GM18520 (cell line): ENCODE measurements at regions not wholly inside any gene's neighbourhood (a gene's known extent, or its start where the extent isn't known, plus 50 kb on each side); places are given as distances from the start of the nearest gene placed in this dataset.
"Not testable (repeated sequence)": the region's sequence is repeated elsewhere in the genome, so short reads cannot be mapped to it uniquely, and the experiment has no call there.

Experiments
- ATAC-seq: cut with Tn5 transposase; IDR thresholded peaks from one replicate; pipeline ENCODE4 v1.9.1; 2021; ENCODE audit not compliant: unreplicated experiment

DNA sequence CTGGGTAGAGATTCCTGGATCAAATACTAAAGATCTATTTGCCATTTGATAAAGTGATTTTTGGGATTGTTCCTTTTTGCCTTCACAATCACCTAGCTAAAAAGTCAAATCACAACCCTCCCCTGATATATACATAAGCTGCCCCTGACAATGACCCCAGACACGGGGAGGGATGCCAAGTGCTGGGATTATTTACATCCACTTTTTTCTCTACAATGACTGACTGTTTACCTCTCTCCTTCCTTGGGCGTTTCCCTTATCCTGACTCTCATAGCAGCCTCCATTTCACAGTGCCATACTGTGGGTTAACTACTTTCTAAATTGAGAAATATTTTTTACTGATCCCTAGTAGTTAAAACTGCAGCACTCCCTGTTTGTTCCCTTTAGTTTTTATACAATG is 150.8 kb upstream of the TMEM170B start:
- ATAC-seq = no peak

DNA sequence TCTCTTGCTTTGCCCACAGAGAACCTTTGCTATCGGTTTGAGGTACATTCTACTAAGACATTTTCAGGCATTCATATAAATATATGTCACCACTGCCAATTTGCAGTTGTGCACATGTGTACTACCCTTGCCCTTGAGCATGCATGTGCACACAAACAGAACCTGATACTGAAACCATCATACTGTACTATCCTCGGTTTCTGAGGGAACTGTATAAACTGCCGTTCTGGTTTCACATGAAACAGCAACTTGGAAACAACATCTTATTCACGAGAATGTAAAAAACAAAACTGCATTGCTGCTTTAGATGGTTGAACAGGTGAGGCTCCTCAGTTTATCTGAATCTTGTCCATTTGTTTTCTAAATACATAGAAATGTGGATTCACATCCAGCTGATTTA is 151.2 kb upstream of the TMEM170B start:
- ATAC-seq = peak; percentile 61

DNA sequence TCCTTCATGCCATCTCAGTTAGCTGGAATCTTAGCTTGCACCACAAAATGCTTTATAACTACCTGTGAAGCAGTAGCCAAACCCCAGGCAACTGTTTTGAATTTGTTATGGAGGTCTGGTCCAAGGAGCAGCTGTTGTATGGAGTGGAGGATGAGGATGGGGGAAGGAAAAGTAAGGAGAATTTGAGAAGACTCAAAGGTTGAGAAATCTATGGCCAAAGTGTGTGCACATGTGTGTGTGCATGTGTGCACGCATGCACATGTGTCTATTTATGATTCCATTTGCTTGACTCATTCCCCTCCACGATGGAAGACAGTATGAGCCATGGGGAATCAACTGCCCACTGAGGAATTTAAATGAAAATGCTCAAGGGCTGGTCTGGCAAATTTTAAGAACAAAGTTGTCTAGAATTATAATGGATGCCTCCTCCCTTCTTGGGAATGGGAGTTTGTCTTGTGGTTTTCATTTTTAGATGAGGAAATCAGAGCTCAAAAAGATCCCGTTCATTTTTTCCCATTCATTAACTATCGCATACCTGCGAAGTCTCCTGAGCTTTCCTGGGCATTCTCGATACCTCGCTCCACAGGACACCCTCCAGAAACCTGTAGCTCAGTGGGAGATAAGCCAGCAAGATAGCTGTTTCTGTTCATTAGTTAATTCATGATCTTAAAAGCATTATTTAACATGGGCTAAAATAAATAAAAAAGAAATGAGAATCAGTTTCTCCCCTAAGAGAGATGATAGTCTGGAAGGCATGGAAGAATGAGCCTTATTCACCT is 152.3 kb upstream of the NEDD9 start:
- no peak for ATAC-seq

DNA sequence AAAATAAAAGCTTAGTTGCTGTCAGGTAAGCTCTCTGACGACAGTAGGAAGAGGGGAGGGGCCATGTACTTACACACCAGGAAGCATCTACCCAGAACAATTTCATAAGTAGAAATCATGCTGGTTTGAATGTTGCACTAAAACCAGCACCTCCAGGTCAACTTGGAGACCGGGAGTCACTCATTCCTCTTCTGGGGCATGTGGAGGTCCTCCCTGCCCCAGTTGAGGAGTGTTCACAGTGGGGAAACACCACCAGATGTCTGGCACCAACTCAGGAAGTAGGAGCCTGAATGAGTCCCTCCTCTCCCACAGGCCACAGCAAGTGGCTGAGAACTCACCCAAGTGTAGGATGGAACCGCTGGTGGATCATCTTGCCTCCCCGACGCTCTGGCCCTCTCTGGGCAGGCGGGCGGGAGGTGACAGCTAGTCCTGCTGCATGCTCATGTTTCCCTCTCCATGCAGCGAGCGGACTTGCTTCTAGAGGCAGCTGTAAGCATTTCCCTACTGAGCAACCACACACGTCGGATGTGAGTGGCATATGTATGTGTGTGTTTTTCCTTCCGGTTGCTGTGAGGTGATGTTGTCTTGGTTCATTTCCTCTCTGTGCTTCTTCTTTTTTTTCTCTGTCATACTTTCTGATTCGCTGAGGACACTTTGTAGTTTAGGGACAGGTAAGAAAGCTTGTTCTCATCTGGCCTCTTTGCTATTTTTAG is 149.5 kb upstream of the NEDD9 start:
- ATAC-seq = peak; percentile 77

GRCh38 chr6:11380969-11381744 is 148.7 kb upstream of the NEDD9 start:
- no peak for ATAC-seq

DNA sequence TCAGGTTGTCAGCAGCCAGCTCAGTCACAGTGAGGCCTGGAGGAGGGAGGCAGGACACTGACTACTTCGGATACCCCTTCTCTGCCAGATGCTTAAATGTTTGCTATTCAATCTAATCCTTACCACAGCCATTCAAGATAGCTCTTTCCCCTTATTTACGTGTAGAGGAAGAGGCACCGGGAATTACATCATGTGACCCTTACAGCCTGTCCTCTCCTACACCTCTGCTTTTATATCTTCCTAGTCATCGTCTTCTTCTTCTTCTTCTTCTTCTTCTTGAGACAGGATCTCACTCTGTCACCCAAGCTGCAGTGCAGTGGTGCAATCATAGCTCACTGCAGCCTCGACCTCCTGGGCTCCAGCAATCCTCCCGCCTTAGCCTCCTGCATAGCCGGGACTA is 148.1 kb upstream of the NEDD9 start:
- ATAC-seq = no peak

DNA sequence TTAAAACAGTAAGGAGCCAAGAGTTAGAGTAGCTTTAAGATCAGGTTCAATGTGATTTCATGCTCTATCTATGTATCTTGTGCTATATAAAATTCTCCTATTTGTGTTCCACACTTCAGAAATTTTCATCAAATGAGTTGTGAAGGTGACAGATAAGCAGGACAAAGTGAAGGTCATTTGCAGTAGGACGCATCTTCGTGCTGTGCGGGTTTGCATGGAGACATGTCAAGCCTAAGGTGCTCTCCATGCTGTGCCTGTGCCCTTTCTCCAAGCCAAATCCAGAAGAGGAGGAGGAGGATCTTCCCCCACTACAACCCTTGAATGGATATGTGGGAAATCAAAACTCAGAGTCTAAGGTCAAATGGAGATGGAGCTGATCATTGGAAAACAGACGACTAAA is 147.3 kb upstream of the NEDD9 start:
- no peak for ATAC-seq

DNA sequence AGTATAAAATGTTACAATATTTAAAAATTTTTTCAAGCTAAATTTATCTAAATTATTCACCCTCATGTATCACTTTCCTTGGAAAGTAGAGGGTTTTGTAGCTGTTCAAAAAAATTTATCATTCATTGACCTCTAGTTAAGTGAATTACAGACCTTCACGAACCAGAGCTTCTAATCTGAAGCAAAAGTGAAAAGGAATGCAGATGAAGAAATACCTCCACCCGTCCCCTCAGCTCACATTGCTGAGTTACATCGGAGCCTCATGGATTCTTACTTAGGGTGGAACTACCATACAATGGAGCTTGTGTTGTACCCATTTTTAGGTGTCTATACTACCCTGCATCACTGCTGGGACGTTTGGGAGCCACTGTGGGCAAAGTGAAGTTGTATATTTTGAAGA is 146.2 kb upstream of the NEDD9 start:
- no peak for ATAC-seq

- peak; percentile 89 for ATAC-seq
These were observed 141.9 kb upstream of the NEDD9 start for GRCh38 chr6:11374036-11375010.

DNA sequence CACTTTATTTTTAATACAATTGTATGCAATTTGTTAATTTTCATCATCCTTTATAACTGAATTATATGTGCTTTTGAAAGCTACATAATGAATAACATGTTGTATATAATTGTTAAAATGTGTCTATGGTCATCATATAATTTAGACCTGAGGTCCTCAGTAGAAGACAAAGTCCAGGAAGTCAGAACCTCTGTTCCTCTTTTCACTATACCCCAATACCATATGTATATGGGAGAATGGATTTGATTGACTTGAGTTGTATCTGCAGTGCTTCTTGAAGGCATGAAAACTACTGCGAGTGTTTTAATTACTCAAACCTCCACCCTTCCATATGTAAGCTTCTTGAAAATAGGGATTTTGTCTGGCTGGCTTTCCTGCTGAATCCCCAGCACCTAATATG is 140.7 kb upstream of the NEDD9 start:
- ATAC-seq = no peak

DNA sequence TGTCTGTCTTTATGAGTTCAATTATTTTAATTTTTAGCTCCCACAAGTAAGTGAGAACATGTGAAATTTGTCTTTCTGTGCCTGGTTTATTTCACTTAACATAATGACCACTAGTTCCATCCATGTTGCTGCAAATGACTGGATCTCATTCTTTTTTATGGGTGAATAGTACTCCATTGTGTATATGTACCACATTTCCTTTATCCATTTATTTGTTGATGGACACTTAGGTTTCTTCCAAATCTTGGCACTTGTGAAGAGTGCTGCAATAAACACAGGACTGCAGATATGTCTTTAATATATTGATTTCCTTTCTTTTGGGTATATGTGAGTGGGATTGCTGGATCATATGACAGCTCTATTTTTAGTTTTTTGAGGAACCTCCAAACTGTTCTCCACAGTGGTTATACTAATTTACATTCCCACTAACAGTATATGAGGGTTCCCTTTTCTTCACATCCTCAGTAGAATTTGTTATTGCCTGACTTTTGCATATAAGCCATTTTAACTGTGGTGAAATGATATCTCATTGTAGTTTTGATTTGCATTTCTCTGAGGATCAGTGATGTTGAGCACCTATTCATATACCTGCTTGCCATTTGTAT is 139.8 kb upstream of the NEDD9 start:
- ATAC-seq = not testable (repeated sequence)

- no peak for ATAC-seq
These were observed 137.9 kb upstream of the NEDD9 start for GRCh38 chr6:11370191-11371018.

DNA sequence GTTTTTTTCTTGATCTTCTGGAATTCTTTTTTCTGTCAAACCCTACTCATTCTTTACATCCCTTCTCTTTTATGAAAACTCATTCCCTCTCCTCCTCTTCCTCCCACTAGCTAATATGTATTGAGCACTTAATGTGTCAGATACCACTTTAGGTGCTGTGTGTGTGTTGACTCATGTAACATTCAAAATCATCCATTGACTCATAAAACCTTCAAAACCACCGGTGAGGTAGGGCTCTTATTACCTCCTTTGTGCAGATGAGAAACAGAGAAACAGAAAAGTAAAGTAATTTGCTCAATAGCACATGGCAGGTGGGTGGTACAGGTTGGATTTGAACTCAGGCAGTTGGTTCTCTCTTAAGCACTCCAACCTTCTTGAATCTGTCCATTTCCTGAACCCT is 136.3 kb upstream of the NEDD9 start:
- no peak for ATAC-seq

DNA sequence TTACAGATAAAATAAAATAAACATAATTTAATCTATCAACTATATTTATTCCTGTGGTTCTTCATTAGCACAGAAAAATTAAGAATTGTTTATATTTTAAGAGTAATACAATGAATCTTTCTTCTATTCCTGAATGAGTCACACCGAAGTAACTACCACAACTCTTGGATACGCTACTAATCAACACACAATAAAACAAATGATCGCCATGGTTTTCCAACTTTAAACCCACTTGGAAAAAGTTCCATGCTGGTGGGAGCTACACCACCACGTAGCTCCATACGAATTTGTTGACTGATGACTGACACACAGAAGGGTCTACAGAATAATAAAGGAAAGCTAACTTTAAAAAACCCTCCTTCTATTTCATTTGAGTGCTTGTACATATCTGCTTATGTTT is 135.8 kb upstream of the NEDD9 start:
- ATAC-seq = no peak

DNA sequence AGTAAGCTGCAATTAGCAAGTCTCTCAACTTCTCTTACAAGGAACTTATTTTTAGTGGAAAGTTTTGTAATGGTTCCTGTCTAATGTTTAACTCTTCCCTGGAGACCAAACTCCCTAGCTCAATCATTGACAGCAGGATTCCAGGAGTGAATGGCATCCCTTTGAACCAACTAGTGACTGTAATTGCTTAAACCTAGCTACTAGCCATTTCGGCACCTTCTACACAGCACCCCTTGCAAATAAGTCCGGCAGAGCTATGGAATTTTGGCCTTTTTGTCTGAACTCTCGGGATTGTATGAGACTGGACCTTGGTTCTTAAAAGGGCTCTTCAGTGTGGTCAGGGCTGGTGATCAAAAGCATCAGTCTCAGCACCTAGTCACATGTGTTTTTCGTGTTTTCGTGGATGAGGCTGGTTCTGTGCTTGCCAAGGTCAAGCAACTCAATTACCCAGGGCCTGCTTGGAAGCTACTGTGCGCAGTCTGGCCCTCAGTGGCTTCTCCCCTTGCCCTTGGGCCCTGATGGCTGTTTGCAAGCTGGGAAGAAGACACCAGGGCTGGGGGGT is 135.3 kb upstream of the NEDD9 start:
- ATAC-seq = no peak

DNA sequence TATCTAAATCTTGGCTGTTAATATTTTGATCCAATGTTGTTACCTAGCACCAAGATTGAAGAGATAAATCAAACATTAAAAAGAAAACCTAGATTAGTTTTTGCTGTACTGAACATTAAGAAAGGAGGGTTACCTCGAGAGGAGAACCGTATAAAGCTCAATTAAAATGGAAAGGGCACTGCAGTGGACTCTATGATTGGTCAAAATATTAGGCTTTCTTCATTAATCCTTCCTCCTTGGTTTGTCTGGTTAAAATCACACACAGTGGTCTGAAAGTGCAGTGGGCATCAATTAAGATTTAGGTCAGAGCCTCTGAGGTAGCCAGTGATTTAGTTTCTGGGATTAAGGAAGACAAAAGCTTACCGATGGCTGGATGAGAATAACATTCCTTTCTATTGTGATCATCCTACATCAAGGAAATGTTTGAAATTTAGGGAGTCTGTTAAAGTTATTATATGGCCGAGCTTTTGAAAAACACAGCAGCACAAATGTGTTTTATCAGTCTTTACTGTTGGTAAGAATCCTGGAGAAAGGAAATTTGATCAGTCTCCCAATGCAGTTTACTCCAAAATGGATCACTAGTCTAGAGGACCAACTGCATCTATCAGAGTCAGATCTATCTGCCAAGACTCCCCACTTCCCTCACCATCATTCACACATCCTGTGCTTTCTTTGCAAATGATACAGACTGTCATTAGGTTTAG is 134.6 kb upstream of the NEDD9 start:
- no peak for ATAC-seq

GRCh38 chr6:11366183-11366933 is 133.9 kb upstream of the NEDD9 start:
- peak; percentile 77 for ATAC-seq

GRCh38 chr6:11364971-11365397 is 132.5 kb upstream of the NEDD9 start:
- ATAC-seq = no peak
